Upper lobe of right lung (tissue), 1 donor: ENCODE measurements at regions not wholly inside any gene's neighbourhood (a gene's known extent, or its start where the extent isn't known, plus 50 kb on each side); places are given as distances from the start of the nearest gene placed in this dataset.

Experiments
- ATAC-seq: fragments of 200-7000 bp; cut with Tn5 transposase; one replicate; pipeline ENCODE4 v1.9.1; 2020; ENCODE audit warnings: mild to moderate bottlenecking, moderate library complexity
- DNase-seq: peaks from one replicate; pipeline ENCODE4 v3.0.0-alpha.2; 2020
- H3K27ac ChIP-seq: fragments of 200-600 bp; one replicate; pipeline ENCODE4 v1.8.0; 2022
- H3K27me3 ChIP-seq: fragments of 200-600 bp; one replicate; pipeline ENCODE4 v1.8.0; 2022; ENCODE audit warnings: mild to moderate bottlenecking
- H3K36me3 ChIP-seq: fragments of 200-600 bp; one replicate; pipeline ENCODE4 v1.8.0; 2022
- H3K4me1 ChIP-seq: fragments of 200-600 bp; one replicate; pipeline ENCODE4 v1.8.0; 2022
- H3K4me3 ChIP-seq: fragments of 200-600 bp; one replicate; pipeline ENCODE4 v1.8.0; 2022; ENCODE audit warnings: mild to moderate bottlenecking
- H3K9me3 ChIP-seq: fragments of 200-600 bp; one replicate; pipeline ENCODE4 v1.8.0; 2022
- CTCF ChIP-seq: fragments of 200-600 bp; IDR thresholded peaks from one replicate; pipeline ENCODE4 v1.8.0; 2022; ENCODE audit warnings: antibody characterized with exemption
- intact Hi-C: fragments of 100-400 bp; cut with DNase I; formaldehyde crosslinking; loops from one replicate; pipeline ENCODE4 v1.11.0; 2022
- donor health status: DM: no; HTN: yes; CAD: no; lungs with severe emphysema.

DNA sequence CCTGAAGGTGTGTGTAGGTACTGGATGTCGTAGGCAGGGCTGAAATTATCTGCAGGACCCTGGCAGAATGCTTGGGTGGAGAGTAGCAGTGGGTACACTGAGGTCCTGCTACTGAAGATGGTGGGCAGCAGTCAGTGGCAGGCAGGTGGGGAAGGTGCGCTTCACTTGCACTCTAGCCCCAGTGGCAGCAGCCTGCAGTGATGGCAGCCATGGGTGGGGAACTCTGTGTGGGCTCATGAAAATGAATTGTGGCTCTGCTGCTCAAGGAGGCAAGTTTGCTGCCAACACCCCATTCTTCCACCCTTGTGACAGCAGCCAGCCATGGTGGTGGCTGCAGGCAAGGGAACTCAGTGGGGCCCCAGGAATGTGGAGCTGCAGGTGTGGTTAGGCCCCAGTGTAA is 1242.7 kb upstream of the MIR17HG start:
- no peaks in the 10 kb centered on the region for H3K4me1 ChIP-seq
- H3K36me3 ChIP-seq = no peaks in the 10 kb centered on the region
- no peak overlapping the region for H3K4me3 ChIP-seq
- H3K27me3 ChIP-seq = no peaks in the 10 kb centered on the region
- no peaks in the 10 kb centered on the region for H3K9me3 ChIP-seq
- ATAC-seq (peak; percentile 24), DNase-seq (no peak)
- intact Hi-C loops = no loop called here
- H3K27ac ChIP-seq = no peak overlapping the region
- TF ChIP-seq CTCF = no peak

DNA sequence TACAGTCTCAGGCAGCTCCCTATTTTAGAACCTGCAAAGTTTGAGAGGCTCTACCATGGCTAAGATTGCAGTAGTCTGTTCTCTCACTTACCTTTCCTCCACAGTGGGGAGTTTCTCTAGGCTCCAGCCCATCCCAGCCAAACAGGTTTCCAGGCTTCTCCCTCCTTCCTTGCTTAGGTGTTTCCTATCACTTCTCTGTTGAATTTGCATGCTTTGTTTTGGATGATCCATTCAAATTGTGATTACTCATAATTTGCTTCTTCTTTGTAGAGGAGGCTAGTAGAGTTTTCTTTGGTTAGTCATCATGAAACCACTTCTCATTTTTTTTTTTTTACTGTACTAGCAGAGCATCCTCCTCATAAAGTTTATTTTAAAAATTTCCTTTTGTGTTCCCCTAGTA is 1242.2 kb upstream of the MIR17HG start:
- H3K27ac ChIP-seq = no peak overlapping the region
- ATAC-seq = no peak
- no peak for TF ChIP-seq CTCF
- no peaks in the 10 kb centered on the region for H3K9me3 ChIP-seq
- H3K4me3 ChIP-seq = no peak overlapping the region
- no peaks in the 10 kb centered on the region for H3K4me1 ChIP-seq
- intact Hi-C loops = no loop called here
- no peak for DNase-seq
- no peaks in the 10 kb centered on the region for H3K36me3 ChIP-seq
- no peaks in the 10 kb centered on the region for H3K27me3 ChIP-seq

DNA sequence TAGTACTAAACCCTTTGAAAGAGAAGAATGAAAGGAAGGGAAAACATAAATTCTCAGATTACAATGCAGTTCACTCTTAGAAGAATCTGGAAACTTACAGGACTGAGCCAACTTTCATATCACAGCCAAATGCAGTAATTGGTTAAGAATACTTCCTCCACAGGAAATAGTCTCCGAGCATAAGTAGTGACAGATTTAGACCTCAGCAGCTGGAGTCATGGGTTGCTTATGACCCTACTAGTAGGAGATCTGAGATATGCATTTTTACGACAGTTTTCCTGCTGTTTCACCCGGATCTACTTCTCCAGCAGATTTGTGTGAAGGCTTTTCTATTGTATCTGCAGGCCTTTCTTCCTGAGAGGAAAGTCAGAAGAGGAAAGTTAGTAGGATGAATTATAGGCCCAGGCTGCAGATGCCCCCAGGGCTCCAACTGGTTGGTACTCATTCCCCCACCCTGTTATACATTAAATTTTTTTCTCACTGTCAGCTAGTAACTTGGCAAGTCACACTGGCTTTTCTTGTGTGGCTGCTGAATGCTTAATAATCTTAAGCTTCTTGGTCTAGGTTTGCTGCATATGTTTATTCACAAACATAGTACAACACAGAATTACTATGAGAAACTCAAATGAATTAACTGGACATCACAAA is 1241.5 kb upstream of the MIR17HG start:
- H3K4me3 ChIP-seq = no peak overlapping the region
- no peaks in the 10 kb centered on the region for H3K4me1 ChIP-seq
- no peaks in the 10 kb centered on the region for H3K9me3 ChIP-seq
- no peaks in the 10 kb centered on the region for H3K36me3 ChIP-seq
- no peak for TF ChIP-seq CTCF
- intact Hi-C loops = no loop called here
- ATAC-seq (no peak), DNase-seq (no peak)
- no peak overlapping the region for H3K27ac ChIP-seq
- H3K27me3 ChIP-seq = no peaks in the 10 kb centered on the region

DNA sequence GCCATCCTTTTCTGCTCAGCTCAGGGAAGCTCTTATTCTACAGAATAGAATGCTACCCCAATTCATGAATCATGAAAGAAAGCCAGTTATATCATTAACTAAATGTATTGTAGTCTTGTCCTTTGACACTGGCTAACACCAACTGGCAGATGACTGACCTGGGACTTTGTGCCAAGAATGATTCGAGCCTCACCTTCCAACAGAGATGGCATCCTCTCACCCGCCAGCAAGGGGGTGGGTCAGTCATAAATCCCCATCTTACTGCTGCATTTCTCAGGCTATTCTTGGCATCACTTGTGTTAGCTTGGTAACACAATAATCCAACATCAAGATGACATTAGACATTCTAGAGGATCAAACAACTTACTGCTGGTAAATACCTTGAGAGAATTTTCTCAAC is 1239.8 kb upstream of the MIR17HG start:
- Histone ChIP-seq H3K27me3 (no peaks in the 10 kb centered on the region), H3K4me3 (no peak overlapping the region), H3K27ac (no peak overlapping the region), H3K9me3 (no peaks in the 10 kb centered on the region), H3K4me1 (no peaks in the 10 kb centered on the region), H3K36me3 (no peaks in the 10 kb centered on the region)
- intact Hi-C loops = no loop called here
- no peak for ATAC-seq
- TF ChIP-seq CTCF = no peak
- no peak for DNase-seq

DNA sequence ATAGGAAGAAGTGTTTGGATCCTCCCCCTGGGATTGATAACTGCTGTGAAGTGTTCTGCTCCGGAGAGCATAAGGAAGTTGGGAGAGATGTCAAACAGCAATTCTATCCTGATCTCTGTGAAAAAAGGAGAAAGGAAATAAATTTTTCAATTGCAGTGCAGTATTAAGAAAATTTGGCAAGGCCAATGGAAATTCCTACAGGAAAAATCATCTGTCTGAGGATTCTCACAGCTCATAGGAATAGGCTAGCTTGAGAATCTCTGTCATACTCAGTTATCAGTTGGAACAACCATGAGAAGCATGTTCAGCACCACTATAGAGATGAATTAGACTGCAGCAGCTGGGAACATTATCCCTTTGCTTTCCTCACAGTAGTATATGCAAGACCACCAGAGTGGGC is 1238.9 kb upstream of the MIR17HG start:
- intact Hi-C loops = no loop called here
- DNase-seq (no peak), ATAC-seq (no peak)
- H3K4me3 ChIP-seq = no peak overlapping the region
- no peak for TF ChIP-seq CTCF
- no peaks in the 10 kb centered on the region for H3K36me3 ChIP-seq
- no peak overlapping the region for H3K27ac ChIP-seq
- no peaks in the 10 kb centered on the region for H3K27me3 ChIP-seq
- H3K9me3 ChIP-seq = no peaks in the 10 kb centered on the region
- no peaks in the 10 kb centered on the region for H3K4me1 ChIP-seq

DNA sequence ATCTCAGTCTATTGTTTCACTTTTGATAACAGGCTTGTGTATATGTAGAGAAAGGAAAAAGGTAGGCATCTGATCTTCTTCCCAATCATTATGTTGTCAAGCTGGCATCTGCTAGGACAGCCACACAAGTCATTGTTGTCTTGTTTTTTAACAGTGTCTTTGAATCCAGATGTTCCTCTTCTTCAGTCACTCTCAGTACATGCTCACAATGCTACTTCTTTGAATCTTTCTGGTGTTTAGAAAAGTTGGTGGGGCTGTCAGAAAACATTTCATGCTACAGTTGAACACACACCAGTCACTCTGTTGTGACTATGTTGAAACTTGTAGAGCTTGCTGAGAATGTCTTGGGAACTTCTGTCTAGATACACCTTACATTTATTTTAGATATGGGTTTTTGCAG is 1231.4 kb upstream of the MIR17HG start:
- Histone ChIP-seq H3K27ac (no peak overlapping the region), H3K9me3 (no peaks in the 10 kb centered on the region), H3K36me3 (no peaks in the 10 kb centered on the region), H3K27me3 (no peaks in the 10 kb centered on the region), H3K4me1 (no peaks in the 10 kb centered on the region), H3K4me3 (no peak overlapping the region)
- ATAC-seq = no peak
- no peak for TF ChIP-seq CTCF
- intact Hi-C loops = no loop called here
- no peak for DNase-seq
